ENCODE measurements at regions not wholly inside any gene's neighbourhood (a gene's known extent, or its start where the extent isn't known, plus 50 kb on each side); places are given as distances from the start of the nearest gene placed in this dataset.

DNA sequence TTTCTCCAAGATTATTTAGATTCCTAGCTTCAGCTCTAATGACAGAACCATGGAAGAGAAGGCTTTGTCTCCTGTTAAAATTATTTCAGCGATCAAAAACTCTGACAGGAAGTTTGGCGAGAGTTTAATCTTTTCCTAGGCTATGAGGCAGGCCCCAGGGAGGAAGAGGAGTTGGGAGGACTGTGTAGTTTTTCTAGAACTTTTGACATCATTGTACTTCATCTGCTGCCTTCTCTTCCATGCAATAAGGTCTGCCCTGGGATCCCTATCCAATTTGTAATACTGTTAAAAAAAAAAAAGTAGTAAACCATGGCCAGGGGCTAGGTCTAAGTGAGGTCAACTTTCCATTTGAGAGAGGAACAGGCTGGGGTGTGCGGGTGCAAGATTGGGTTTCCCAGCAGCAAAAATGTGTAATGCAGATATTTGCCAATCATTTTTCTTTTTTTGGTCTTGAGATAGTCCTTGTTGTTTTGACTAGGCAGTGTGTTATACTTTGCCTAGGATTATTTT, 261.9 kb upstream of the ANKH start:
- DNase-seq (ENCODE audit: low spot score) = no peak
- POLR2A ChIA-PET (ENCODE audit: low non-redundant PET) = no interaction called here
- Histone ChIP-seq H3K36me3 (ENCODE audit: insufficient read depth, low read length, poor library complexity, severe bottlenecking) (no peaks in the 10 kb centered on the region), H3K4me3 (ENCODE audit: low read depth, low read length, poor library complexity, severe bottlenecking) (no peak overlapping the region), H3K27ac (ENCODE audit: low read depth, low read length, poor library complexity, severe bottlenecking) (no peak overlapping the region), H3K4me1 (ENCODE audit: insufficient read depth, low read length, poor library complexity, severe bottlenecking) (no peaks in the 10 kb centered on the region), H3K9me3 (ENCODE audit: low read depth, low read length, poor library complexity, severe bottlenecking) (no peaks in the 10 kb centered on the region), H3K27me3 (replicated peaks; ENCODE audit: insufficient read depth, low read depth, low read length, poor library complexity) (no peaks in the 10 kb centered on the region)
- no peak for TF ChIP-seq EZH2 (IDR thresholded peaks at IDR 0.05; ENCODE audit: borderline replicate concordance, low read depth, low read length, poor library complexity, severe bottlenecking)
- TF ChIP-seq, protein P1, sequence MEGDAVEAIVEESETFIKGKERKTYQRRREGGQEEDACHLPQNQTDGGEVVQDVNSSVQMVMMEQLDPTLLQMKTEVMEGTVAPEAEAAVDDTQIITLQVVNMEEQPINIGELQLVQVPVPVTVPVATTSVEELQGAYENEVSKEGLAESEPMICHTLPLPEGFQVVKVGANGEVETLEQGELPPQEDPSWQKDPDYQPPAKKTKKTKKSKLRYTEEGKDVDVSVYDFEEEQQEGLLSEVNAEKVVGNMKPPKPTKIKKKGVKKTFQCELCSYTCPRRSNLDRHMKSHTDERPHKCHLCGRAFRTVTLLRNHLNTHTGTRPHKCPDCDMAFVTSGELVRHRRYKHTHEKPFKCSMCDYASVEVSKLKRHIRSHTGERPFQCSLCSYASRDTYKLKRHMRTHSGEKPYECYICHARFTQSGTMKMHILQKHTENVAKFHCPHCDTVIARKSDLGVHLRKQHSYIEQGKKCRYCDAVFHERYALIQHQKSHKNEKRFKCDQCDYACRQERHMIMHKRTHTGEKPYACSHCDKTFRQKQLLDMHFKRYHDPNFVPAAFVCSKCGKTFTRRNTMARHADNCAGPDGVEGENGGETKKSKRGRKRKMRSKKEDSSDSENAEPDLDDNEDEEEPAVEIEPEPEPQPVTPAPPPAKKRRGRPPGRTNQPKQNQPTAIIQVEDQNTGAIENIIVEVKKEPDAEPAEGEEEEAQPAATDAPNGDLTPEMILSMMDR (conservative IDR thresholded peaks at IDR 0.05; ENCODE audit: low read depth, low read length) = no peak
- BruUV-seq (replicated peaks) = no TSS peak
- intact Hi-C loops (cut with micrococcal nuclease; ENCODE audit: unreplicated experiment) = no loop called here
- CTCF ChIA-PET = no interaction called here

DNA sequence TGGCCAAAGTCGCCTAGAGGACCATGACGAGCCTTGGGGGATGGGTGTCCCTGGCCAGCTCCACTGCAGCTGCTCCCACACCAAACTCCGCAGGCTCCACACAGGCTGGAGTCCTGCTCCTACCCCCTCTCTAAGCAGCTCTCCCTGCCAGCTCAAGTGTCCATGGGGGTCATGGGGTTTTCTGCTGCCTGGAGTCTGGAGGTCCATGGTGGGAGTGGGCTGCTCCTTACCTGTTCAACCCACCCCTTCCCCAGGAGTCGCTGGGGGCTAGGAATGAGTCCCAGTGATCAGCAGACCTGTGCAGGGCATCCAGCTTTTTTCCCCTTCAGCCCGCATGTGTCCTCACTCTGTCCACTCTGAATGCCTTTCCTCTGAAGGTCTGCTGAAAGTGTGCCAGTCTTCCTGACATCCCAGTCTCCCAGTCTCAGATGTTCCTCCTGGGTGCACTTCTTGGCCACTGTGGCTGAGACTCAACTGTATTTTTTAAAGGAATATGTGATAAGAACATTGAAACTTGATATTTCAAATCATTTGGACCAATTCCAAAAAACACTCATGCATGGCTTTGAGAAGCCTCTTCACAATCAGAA, 261.3 kb upstream of the ANKH start:
- BruUV-seq (replicated peaks) = no TSS peak
- CTCF ChIA-PET = no interaction called here
- TF ChIP-seq EZH2 (IDR thresholded peaks at IDR 0.05; ENCODE audit: borderline replicate concordance, low read depth, low read length, poor library complexity, severe bottlenecking) = no peak
- TF ChIP-seq, protein P1 (conservative IDR thresholded peaks at IDR 0.05; ENCODE audit: low read depth, low read length) = no peak
- intact Hi-C loops (cut with micrococcal nuclease; ENCODE audit: unreplicated experiment) = no loop called here
- Histone ChIP-seq H3K27ac (ENCODE audit: low read depth, low read length, poor library complexity, severe bottlenecking) (no peak overlapping the region), H3K9me3 (ENCODE audit: low read depth, low read length, poor library complexity, severe bottlenecking) (no peaks in the 10 kb centered on the region), H3K4me1 (ENCODE audit: insufficient read depth, low read length, poor library complexity, severe bottlenecking) (no peaks in the 10 kb centered on the region), H3K27me3 (replicated peaks; ENCODE audit: insufficient read depth, low read depth, low read length, poor library complexity) (no peaks in the 10 kb centered on the region), H3K36me3 (ENCODE audit: insufficient read depth, low read length, poor library complexity, severe bottlenecking) (no peaks in the 10 kb centered on the region), H3K4me3 (ENCODE audit: low read depth, low read length, poor library complexity, severe bottlenecking) (no peak overlapping the region)
- no peak for DNase-seq (ENCODE audit: low spot score)
- POLR2A ChIA-PET (ENCODE audit: low non-redundant PET) = no interaction called here

DNA sequence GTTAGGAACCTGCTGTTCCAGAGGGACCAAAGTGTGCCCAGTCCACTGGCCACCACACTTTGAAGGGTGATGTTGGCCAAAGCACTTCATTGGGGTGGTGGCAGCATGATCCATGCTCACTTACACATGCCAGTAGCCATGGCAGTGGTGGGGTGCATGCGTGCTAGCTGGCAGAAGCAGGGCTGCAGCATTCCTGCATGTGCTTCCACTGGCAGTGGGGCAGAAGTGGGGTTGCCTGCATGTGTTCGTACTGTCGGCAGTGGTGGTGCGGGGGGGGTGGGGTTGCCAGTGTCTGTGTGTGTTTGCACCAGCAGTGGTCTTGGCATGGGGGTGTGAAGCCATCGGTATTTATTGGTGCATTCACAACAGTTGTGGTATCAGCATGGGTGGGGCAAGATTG, 260.3 kb upstream of the ANKH start:
- Histone ChIP-seq H3K4me1 (ENCODE audit: insufficient read depth, low read length, poor library complexity, severe bottlenecking) (no peaks in the 10 kb centered on the region), H3K9me3 (ENCODE audit: low read depth, low read length, poor library complexity, severe bottlenecking) (no peaks in the 10 kb centered on the region), H3K36me3 (ENCODE audit: insufficient read depth, low read length, poor library complexity, severe bottlenecking) (no peaks in the 10 kb centered on the region), H3K4me3 (ENCODE audit: low read depth, low read length, poor library complexity, severe bottlenecking) (no peak overlapping the region), H3K27me3 (replicated peaks; ENCODE audit: insufficient read depth, low read depth, low read length, poor library complexity) (no peaks in the 10 kb centered on the region), H3K27ac (ENCODE audit: low read depth, low read length, poor library complexity, severe bottlenecking) (no peak overlapping the region)
- BruUV-seq (replicated peaks) = no TSS peak
- ChIA-PET POLR2A (ENCODE audit: low non-redundant PET) (no interaction called here), CTCF (no interaction called here)
- TF ChIP-seq, protein P1 (conservative IDR thresholded peaks at IDR 0.05; ENCODE audit: low read depth, low read length) = no peak
- no peak for TF ChIP-seq EZH2 (IDR thresholded peaks at IDR 0.05; ENCODE audit: borderline replicate concordance, low read depth, low read length, poor library complexity, severe bottlenecking)
- intact Hi-C loops (cut with micrococcal nuclease; ENCODE audit: unreplicated experiment) = no loop called here
- no peak for DNase-seq (ENCODE audit: low spot score)
